HG02943 (cell line): ENCODE measurements at regions not wholly inside any gene's neighbourhood (a gene's known extent, or its start where the extent isn't known, plus 50 kb on each side); places are given as distances from the start of the nearest gene placed in this dataset.

ENCODE experiments used
- ATAC-seq: cut with Tn5 transposase; IDR thresholded peaks from one replicate; pipeline ENCODE4 v1.9.1; 2021; ENCODE audit warnings: mild to moderate bottlenecking, low read depth, moderate library complexity; ENCODE audit not compliant: unreplicated experiment

- no peak for ATAC-seq
Measured at GRCh38 chr4:36779601-36780000, 464.9 kb upstream of the NWD2 start.

- ATAC-seq = no peak
Measured at GRCh38 chr4:36785973-36786372, 458.6 kb upstream of the NWD2 start.

- ATAC-seq = no peak
Measured at GRCh38 chr4:36786519-36786918, 458.0 kb upstream of the NWD2 start.

DNA sequence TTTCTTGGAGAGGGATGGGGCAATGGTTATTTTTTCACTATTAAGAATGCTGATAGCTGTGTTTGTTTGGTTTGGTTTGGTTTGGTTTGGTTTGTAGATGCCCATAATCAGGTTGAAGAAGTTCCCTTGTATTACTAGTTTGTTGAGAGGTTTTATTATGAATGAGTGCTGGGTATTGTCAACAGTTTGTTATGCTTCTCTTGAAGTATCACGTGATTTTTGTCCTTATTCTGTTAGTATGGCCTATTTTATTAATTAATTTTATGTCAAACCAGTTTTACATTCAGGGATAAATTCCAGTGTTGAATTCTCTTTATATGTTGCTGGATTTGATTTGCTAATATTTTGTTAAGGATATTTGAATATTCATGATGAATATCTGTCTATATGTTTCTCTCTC is 449.8 kb upstream of the NWD2 start:
- no peak for ATAC-seq

DNA sequence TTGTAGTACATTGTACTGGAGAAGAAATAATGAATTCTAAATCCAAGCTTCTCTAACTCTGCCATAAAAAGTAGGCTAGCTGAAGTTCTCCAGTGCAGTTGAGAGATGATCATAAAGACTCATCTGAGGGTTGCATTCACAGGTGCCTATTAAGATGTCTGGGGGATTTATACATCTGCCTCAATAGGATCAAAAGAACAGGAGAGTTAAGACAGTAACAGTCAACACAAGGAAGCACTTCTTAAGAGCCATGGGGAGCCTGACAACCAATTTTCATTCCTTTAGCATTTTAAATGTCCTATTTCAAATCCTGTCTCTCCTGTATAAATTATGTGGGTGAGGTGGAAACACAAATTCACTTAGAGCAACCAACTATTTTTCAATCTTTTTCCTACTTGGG is 432.4 kb upstream of the NWD2 start:
- no peak for ATAC-seq

- no peak for ATAC-seq
Measured at GRCh38 chr4:36815536-36815935, 429.0 kb upstream of the NWD2 start.

- no peak for ATAC-seq
Measured at GRCh38 chr4:36823199-36823967, 421.2 kb upstream of the NWD2 start.

- ATAC-seq = no peak
Measured at GRCh38 chr4:36824682-36825081, 419.9 kb upstream of the NWD2 start.

DNA sequence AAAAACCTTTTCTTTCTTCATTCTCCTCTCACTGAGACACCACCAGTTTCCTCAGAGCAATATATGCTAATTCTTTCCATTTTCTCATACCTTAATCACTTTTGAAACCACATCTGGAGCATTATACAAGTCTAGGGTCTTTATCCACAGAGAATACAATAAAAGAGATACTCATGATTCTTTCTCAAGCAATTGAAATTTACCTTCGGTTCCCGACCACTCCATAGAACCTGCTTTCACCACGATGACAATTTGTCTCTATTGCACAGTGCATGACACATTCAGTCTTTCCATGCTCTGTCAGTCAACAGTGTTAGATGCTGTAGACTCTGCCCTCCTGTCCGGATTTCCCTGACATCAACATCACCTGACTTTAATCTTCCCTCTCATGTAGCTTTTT is 409.3 kb upstream of the NWD2 start:
- ATAC-seq = no peak

- no peak for ATAC-seq
Measured at GRCh38 chr4:36841583-36842326, 402.8 kb upstream of the NWD2 start.

DNA sequence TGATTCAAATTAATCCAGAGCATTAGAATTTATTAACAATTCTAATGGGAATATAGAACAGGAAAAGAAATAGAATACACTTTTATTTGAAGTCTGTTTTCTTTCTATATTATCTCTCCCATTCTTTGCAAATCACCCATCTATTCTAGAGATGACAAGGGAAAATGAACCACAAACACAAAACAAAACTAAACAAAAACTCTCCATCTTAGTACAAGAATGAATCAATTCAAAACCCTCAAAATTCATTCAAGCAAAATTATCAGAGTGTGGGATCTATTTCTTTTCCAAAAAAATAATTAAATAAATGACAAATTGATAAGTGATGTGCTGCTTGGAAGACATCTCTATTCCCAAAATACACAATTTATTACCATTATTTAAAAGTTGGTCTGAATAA is 400.1 kb upstream of the NWD2 start:
- ATAC-seq = no peak

- ATAC-seq = no peak
Measured at GRCh38 chr4:36852856-36853255, 391.7 kb upstream of the NWD2 start.

GRCh38 chr4:36854554-36854953 is 390.0 kb upstream of the NWD2 start:
- no peak for ATAC-seq

- ATAC-seq = no peak
Measured at GRCh38 chr4:36863601-36864000, 380.9 kb upstream of the NWD2 start.

- no peak for ATAC-seq
Measured at GRCh38 chr4:36870121-36870520, 374.4 kb upstream of the NWD2 start.

GRCh38 chr4:36872679-36873078 is 371.9 kb upstream of the NWD2 start:
- no peak for ATAC-seq

DNA sequence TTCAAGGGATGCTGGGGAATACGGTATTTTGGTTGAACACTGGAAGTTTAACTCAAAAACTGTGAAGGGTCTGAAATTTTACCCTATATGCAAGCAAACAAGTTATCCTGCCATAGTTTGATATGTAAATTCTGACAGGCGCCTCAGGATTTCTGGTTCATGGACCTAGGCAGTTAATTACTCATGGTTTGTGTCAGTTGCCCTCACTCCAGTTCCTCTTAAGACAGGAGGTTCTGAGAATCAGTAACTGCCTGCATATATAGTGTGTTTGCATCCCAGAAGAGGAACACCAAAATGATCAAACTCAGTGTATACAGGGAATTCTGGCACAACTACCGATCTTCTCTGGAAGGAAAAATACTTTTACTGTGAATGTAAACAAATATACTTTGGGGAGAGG is 360.4 kb upstream of the NWD2 start:
- ATAC-seq = no peak

- ATAC-seq = no peak
Measured at GRCh38 chr4:36891971-36892370, 352.6 kb upstream of the NWD2 start.

GRCh38 chr4:36900446-36900987 is 344.0 kb upstream of the NWD2 start:
- ATAC-seq = no peak

DNA sequence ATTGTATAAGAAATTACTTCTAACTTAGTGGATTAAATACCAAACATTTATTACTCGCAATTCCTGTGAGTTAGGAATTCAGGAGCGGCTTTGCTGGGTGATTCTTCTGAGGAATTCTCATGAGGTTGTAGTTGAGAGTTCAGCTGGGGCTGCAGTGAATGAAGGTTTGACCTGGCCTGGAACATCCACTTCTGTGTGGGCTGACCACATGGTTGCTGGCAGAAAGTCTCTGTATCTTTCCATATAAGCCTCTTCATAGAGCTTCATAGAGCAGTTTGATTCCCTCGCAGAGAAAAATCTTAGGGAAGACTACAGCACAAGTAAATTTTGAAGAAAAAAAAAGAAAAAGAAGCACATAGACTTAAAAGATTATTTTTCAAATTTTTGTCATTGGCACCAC is 339.7 kb upstream of the NWD2 start:
- no peak for ATAC-seq

GRCh38 chr4:36914106-36914505 is 330.4 kb upstream of the NWD2 start:
- ATAC-seq = no peak

DNA sequence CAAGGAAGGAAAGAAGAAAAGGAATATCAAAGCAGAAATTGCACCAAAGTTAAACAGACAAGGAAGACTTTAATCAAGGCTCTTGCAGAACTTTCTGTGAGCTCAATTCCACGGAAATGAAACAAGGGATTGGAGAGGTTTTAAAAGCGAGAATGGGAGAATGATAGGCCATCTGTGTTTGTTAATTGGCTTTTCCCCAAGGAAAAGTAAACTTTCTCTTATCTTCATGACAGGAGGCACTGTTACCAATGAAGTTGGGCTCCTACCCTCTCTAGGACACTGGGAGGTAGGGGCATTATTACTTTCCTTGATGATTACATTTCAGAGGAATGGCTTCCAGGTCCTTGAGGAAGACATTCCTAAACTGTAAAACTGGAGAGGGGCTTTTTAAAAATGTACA is 328.8 kb upstream of the NWD2 start:
- ATAC-seq = no peak
